Liver (tissue), 8 donors: ENCODE measurements at regions not wholly inside any gene's neighbourhood (a gene's known extent, or its start where the extent isn't known, plus 50 kb on each side); places are given as distances from the start of the nearest gene placed in this dataset.

Experiments used
- DNase-seq: peaks from one replicate; pipeline ENCODE4 v3.0.0-alpha.2; 2017; ENCODE audit warnings: low spot score
- H3K27ac ChIP-seq, 2 donors: one replicate each; pipeline ENCODE4 v1.7.0; 2013; ENCODE audit warnings: inconsistent platforms in 2 of 2, low read length in 2 of 2, control low read depth in 1 of 2, low read depth in 1 of 2, mild to moderate bottlenecking in 1 of 2
- H3K27me3 ChIP-seq, 4 donors: one replicate each; pipeline versions ENCODE4 v1.6.1 to v1.7.0; 2013; ENCODE audit warnings: low read length in 3 of 4, inconsistent platforms in 1 of 4, mild to moderate bottlenecking in 1 of 4, moderate library complexity in 1 of 4; ENCODE audit not compliant: control insufficient read depth in 4 of 4, insufficient read depth in 4 of 4
- H3K36me3 ChIP-seq, 4 donors: one replicate each; pipeline versions ENCODE4 v1.6.1 to v1.7.0; 2013; ENCODE audit warnings: low read length in 3 of 4, mild to moderate bottlenecking in 3 of 4, low read depth in 1 of 4, moderate library complexity in 1 of 4; ENCODE audit not compliant: control insufficient read depth in 4 of 4, insufficient read depth in 3 of 4
- H3K4me1 ChIP-seq, 4 donors: one replicate each; pipeline versions ENCODE4 v1.6.1 to v1.7.0; 2013; ENCODE audit warnings: low read length in 3 of 4, mild to moderate bottlenecking in 3 of 4, moderate library complexity in 1 of 4; ENCODE audit not compliant: control insufficient read depth in 4 of 4, insufficient read depth in 4 of 4
- H3K4me3 ChIP-seq, 3 donors: one replicate each; pipeline versions ENCODE4 v1.6.1 to v1.7.0; 2013; ENCODE audit warnings: low read length in 3 of 3, control low read depth in 1 of 3, low read depth in 1 of 3, mild to moderate bottlenecking in 1 of 3
- H3K9ac ChIP-seq, 2 donors: one replicate each; pipeline ENCODE4 v1.7.0; 2013; ENCODE audit warnings: low read length in 2 of 2, mild to moderate bottlenecking in 2 of 2, moderate library complexity in 2 of 2, control low read depth in 1 of 2, low read depth in 1 of 2
- H3K9me3 ChIP-seq, 4 donors: one replicate each; pipeline versions ENCODE4 v1.6.1 to v1.7.0; 2013; ENCODE audit warnings: low read length in 3 of 4; ENCODE audit not compliant: control insufficient read depth in 4 of 4
- ATF3 ChIP-seq: IDR thresholded peaks from 2 replicates; pipeline ENCODE4 v1.6.1; 2016; ENCODE audit warnings: antibody characterized with exemption
- CTCF ChIP-seq: fragments of 150-350 bp; IDR thresholded peaks from 2 replicates; pipeline ENCODE4 v1.5.1; 2017; ENCODE audit warnings: improper control_type of control experiment, low read depth, low read length; ENCODE audit not compliant: missing input control
- EGR1 ChIP-seq, 2 donors: IDR thresholded peaks; 2 replicates each; pipeline ENCODE4 v1.6.1; 2016 to 2018; ENCODE audit warnings: antibody characterized with exemption in 2 of 2, low read depth in 2 of 2
- FOXA1 ChIP-seq: IDR thresholded peaks from 2 replicates; pipeline ENCODE4 v1.6.1; 2016; ENCODE audit warnings: antibody characterized with exemption
- FOXA2 ChIP-seq: IDR thresholded peaks from 2 replicates; pipeline ENCODE4 v1.6.1; 2016; ENCODE audit warnings: antibody characterized with exemption
- GABPA ChIP-seq, 2 donors: IDR thresholded peaks in 1 of 2; conservative IDR thresholded peaks in 1 of 2; 2 replicates each; pipeline ENCODE4 v1.6.1; 2016; ENCODE audit warnings: antibody characterized with exemption in 2 of 2, mild to moderate bottlenecking in 1 of 2, moderate library complexity in 1 of 2
- HNF4A ChIP-seq, 2 donors: conservative IDR thresholded peaks; 2 replicates each; pipeline ENCODE4 v1.6.1; 2016; ENCODE audit warnings: antibody characterized with exemption in 2 of 2, mild to moderate bottlenecking in 2 of 2
- HNF4G ChIP-seq: IDR thresholded peaks from 2 replicates; pipeline ENCODE4 v1.6.1; 2016; ENCODE audit warnings: antibody characterized with exemption
- JUND ChIP-seq, 2 donors: IDR thresholded peaks; 2 replicates each; pipeline ENCODE4 v1.6.1; 2016; ENCODE audit warnings: antibody characterized with exemption in 2 of 2
- MAX ChIP-seq: IDR thresholded peaks from 2 replicates; pipeline ENCODE4 v1.6.1; 2016; ENCODE audit warnings: antibody characterized with exemption
- NR2F2 ChIP-seq: IDR thresholded peaks from 2 replicates; pipeline ENCODE4 v1.6.1; 2016; ENCODE audit warnings: antibody characterized with exemption
- RAD21 ChIP-seq, 2 donors: IDR thresholded peaks; 2 replicates each; pipeline ENCODE4 v1.6.1; 2016; ENCODE audit warnings: antibody characterized with exemption in 2 of 2, mild to moderate bottlenecking in 2 of 2
- REST ChIP-seq: IDR thresholded peaks from 2 replicates; pipeline ENCODE4 v1.6.1; 2016; ENCODE audit warnings: antibody characterized with exemption, mild to moderate bottlenecking
- RXRA ChIP-seq, 2 donors: IDR thresholded peaks; 2 replicates each; pipeline ENCODE4 v1.6.1; 2017 to 2018; ENCODE audit warnings: antibody characterized with exemption in 2 of 2, mild to moderate bottlenecking in 1 of 2
- SP1 ChIP-seq: IDR thresholded peaks from 2 replicates; pipeline ENCODE4 v1.6.1; 2018; ENCODE audit warnings: antibody characterized with exemption, mild to moderate bottlenecking
- TAF1 ChIP-seq: conservative IDR thresholded peaks from 2 replicates; pipeline ENCODE4 v1.6.1; 2016; ENCODE audit warnings: antibody characterized with exemption, mild to moderate bottlenecking
- YY1 ChIP-seq: IDR thresholded peaks from 2 replicates; pipeline ENCODE4 v1.6.1; 2016; ENCODE audit warnings: antibody characterized with exemption, mild to moderate bottlenecking
- ZBTB33 ChIP-seq: IDR thresholded peaks from 2 replicates; pipeline ENCODE4 v1.6.1; 2016; ENCODE audit warnings: antibody characterized with exemption
- WGBS: extraction: QIAGEN DNeasy Blood & Tissue Kit; methylation state at CpG from one replicate; pipeline ENCODE4 v1.1.7; 2013; 5-methylcytosine and 5-hydroxymethylcytosine counted together
- donor health status: healthy.
- donor health status: healthy.
- donor health status: healthy.
- donor health status: healthy.
- donor health status: healthy.

GRCh38 chr22:48667289-48667688 is 1160.4 kb downstream of the BRD1 start:
- no peak for DNase-seq
- Histone ChIP-seq H3K4me3 (no peak overlapping the region), H3K27ac (no peak overlapping the region), H3K27me3 (no peaks in the 10 kb centered on the region), H3K9ac (no peak overlapping the region), H3K36me3 (no peaks in the 10 kb centered on the region), H3K9me3 (peaks cover 2 to 13% (median 11%) of the 10 kb centered on the region in 4 donors), H3K4me1 (no peaks in the 10 kb centered on the region)
- 87% methylated on average over 14 of the region's 14 CpGs for WGBS
- TF ChIP-seq ATF3, result no peak
- TF ChIP-seq FOXA1, result no peak
- TF ChIP-seq RXRA (IDR thresholded peaks at IDR 0.05), result no peak
- TF ChIP-seq FOXA2, result no peak
- no peak for TF ChIP-seq MAX
- no peak for TF ChIP-seq SP1
- TF ChIP-seq YY1, result no peak
- no peak for TF ChIP-seq RAD21 (IDR thresholded peaks at IDR 0.05)
- no peak for TF ChIP-seq HNF4G
- TF ChIP-seq JUND (IDR thresholded peaks at IDR 0.05), result no peak
- no peak for TF ChIP-seq HNF4A (conservative IDR thresholded peaks at IDR 0.05)
- TF ChIP-seq GABPA (IDR thresholded peaks at IDR 0.05 in 1 of 2, conservative IDR thresholded peaks at IDR 0.05 in 1 of 2), result no peak
- no peak for TF ChIP-seq ZBTB33
- TF ChIP-seq CTCF, result no peak
- TF ChIP-seq NR2F2, result no peak
- no peak for TF ChIP-seq EGR1 (IDR thresholded peaks at IDR 0.05; ENCODE audit: low read depth in 2 of 2)
- TF ChIP-seq REST, result no peak
- no peak for TF ChIP-seq TAF1

GRCh38 chr22:48666620-48667019 is 1161.1 kb downstream of the BRD1 start:
- Histone ChIP-seq H3K4me1 (no peaks in the 10 kb centered on the region), H3K4me3 (no peak overlapping the region), H3K9ac (no peak overlapping the region)
- TF ChIP-seq EGR1 (IDR thresholded peaks at IDR 0.05; ENCODE audit: low read depth in 2 of 2) (no peak), HNF4A (conservative IDR thresholded peaks at IDR 0.05) (no peak), CTCF (no peak), ZBTB33 (no peak), YY1 (no peak), TAF1 (no peak)

More at GRCh38 chr22:48666620-48667019, 1161.1 kb downstream of the BRD1 start:
- 94% methylated on average over 9 of the region's 9 CpGs for WGBS
- Histone ChIP-seq H3K27me3 (no peaks in the 10 kb centered on the region), H3K36me3 (no peaks in the 10 kb centered on the region), H3K9me3 (peaks cover 2 to 12% (median 9%) of the 10 kb centered on the region in 4 donors), H3K27ac (no peak overlapping the region)
- DNase-seq, result no peak
